COLO668 (cell line): ENCODE measurements at regions not wholly inside any gene's neighbourhood (a gene's known extent, or its start where the extent isn't known, plus 50 kb on each side); places are given as distances from the start of the nearest gene placed in this dataset.
"Not testable (repeated sequence)": the region's sequence is repeated elsewhere in the genome, so short reads cannot be mapped to it uniquely, and the experiment has no call there.

Experiments
- DNase-seq: peaks from one replicate; lab custom pipeline; 2025; ENCODE audit not compliant: unreplicated experiment; lab: John Stamatoyannopoulos, UW

GRCh38 chr9:105098370-105098769 is 146.1 kb upstream of the SLC44A1 start:
- no peak for DNase-seq

DNA sequence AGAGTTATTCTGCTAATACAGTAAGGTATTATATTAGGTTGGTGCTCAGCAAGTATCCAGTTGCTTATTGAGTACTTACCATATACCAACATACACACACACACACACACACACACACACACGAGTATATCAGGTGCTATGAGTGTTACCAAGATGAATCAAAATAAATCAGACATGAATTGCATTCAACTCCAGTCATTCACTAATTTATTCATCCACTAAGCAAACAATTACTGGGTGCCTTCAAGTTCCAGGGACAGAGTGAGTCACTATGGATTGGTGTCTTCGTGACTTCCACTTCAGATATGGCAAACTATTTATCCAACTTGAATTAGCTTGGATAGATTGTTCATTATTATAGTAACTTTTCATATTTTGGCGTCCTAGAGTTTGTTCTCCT is 140.7 kb upstream of the SLC44A1 start:
- DNase-seq, result no peak

DNA sequence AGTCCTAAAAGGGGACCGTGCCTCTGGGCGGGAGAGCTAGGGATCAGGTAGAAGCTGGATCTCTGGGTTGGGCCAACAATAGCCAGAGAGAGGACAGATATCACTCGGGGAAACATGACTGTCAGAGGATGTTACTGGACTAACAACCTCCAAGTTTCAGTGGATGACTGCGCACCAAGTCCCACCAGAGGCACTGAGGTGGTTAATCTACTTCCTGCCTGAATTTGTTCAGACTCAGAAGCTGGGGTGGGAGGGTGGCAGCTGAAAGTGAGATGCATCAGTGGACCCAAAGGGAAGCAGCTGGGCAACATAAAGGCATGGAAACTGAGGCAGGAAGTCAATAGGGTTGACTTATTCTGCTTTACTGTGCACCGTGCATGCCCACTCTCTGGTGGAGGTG is 130.1 kb upstream of the SLC44A1 start:
- DNase-seq, result no peak

GRCh38 chr9:105114964-105115728 is 129.3 kb upstream of the SLC44A1 start:
- DNase-seq, result no peak

GRCh38 chr9:105116052-105116868 is 128.2 kb upstream of the SLC44A1 start:
- DNase-seq, result no peak

DNA sequence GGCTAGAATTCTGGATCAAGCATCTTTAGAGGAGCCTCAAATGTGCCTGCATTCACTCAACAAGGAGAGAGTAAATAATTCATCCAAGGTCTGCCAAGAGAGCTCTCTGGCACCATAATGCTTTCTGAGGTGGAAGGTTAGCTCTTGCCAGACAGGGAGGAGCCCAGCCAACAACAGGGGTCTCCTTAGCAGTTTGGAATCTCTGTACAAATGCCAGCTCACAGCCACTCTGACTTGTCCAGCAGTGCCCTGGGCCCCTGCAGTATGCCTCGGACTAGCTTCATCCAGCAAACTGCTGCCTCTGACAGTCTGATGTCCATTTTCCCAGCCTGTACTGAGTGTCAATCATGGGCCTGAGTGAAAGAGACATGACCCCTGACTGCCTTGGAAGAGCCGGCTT is 127.2 kb upstream of the SLC44A1 start:
- DNase-seq, result no peak

- DNase-seq, result no peak
Observed at GRCh38 chr9:105118636-105119035, 125.8 kb upstream of the SLC44A1 start.

DNA sequence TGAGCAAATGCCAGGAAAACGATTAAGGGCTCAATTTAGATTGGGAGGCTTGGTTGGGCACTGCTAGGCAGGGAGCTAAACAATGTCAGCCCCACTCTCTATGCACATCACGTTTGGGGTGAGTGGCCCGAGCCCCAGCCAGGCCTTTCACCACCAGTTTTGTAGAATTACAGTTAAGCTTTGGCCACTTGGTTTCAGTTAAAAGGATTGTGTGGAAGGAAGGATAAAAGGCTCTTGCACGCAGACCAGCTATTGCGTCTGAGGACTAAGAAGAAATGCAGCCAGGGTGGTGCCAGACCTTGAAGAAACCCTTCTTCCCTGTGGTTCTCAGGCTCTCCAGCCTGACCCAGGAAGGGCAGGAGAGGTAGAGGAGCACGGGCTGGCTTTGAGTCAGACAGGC is 125.3 kb upstream of the SLC44A1 start:
- no peak for DNase-seq

GRCh38 chr9:105121861-105122430 is 122.5 kb upstream of the SLC44A1 start:
- no peak for DNase-seq

DNA sequence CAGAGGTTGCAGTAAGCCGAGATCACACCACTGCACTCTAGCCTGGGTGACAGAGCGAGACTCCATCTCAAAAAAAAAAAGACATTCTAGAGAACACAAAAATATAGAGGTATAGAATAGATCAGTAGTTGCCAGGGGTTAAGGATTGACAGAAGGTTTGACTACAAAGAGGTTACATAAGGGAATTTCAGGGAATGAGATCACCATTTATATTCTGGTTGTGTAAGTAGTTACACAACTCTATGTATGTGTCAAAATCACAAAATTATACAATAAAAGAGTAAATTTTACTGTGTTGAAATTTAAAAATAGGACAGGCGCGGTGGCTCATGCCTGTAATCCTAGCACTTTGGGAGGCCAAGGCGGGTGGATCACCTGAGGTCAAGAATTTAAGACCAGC is 119.9 kb upstream of the SLC44A1 start:
- not testable (repeated sequence) for DNase-seq

- DNase-seq, result no peak
Observed at GRCh38 chr9:105126226-105126625, 118.2 kb upstream of the SLC44A1 start.

GRCh38 chr9:105127863-105128220 is 116.6 kb upstream of the SLC44A1 start:
- DNase-seq, result no peak

GRCh38 chr9:105128908-105129600 is 115.4 kb upstream of the SLC44A1 start:
- DNase-seq, result no peak

- DNase-seq, result no peak
Observed at GRCh38 chr9:105129731-105130130, 114.7 kb upstream of the SLC44A1 start.

DNA sequence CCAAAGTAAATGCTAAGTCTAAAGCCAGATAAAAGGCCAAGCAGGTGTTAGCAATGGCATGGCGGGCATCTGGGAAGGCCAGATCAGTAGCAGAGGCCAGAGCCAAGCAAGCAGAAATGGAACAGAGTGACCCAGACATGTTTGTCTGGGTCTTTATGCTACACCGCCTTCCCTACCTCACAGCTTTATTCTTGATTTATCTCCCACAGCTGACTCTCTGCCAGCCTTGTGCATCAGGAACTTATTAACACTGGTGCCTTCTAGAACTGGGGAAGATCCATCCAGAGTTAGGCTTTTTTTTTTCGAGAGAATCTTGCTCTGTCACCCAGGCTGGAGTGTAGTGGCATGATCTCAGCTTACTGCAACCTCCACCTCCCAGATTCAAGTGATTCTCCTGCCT is 112.5 kb upstream of the SLC44A1 start:
- no peak for DNase-seq

GRCh38 chr9:105132606-105133005 is 111.8 kb upstream of the SLC44A1 start:
- no peak for DNase-seq

GRCh38 chr9:105138306-105138801 is 106.1 kb upstream of the SLC44A1 start:
- no peak for DNase-seq

DNA sequence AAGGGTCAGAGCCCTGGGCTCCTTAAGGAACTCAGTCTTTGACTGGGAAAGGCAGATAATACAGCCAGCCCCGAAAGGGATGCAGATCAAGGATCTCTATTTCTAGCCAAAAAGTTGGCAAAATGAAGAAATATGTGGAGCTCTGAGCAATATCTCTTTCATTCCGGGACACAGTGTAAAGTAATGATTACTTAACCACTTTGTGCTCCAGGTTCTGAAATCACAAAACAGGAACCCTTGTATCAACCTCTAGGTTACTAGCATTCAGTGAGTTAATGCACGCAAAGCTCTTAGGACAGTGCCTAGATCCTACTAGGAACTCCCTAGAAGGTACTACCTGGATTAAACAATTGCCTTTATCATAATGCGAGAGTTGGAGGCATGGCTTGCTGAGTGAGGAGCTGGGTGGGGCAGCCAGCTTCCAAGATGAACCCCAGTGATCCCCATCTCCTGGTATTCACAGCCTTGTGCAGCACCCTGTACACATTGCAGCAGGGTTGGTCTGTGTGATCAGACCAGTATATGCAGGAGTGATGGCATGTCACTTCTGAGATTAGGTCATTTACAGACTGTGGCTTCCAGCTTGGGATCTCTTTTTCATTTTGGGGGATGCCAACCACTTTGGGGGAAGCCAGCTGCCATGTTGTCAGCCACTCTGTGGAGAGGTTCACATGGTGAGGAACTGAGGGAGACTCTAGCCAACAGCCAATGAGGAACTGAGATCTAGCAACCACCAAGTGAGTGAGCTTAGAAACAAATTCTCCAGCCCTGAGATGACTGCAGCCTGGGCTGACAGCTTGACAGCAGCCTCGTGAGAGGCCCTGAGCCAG is 103.1 kb upstream of the SLC44A1 start:
- DNase-seq, result no peak

DNA sequence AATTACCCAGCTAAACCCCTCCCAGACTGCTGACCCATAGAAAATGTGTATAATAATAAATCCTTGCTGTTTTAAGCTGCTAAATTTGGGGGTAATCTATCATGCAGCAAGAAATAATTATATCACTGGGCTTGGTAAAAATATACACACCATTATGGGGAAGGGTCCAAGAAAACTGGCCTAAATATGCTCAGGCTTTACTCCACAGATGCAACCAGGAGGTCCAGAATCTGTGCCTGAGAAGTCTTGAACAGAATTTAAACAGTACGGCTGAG is 102.5 kb upstream of the SLC44A1 start:
- no peak for DNase-seq

DNA sequence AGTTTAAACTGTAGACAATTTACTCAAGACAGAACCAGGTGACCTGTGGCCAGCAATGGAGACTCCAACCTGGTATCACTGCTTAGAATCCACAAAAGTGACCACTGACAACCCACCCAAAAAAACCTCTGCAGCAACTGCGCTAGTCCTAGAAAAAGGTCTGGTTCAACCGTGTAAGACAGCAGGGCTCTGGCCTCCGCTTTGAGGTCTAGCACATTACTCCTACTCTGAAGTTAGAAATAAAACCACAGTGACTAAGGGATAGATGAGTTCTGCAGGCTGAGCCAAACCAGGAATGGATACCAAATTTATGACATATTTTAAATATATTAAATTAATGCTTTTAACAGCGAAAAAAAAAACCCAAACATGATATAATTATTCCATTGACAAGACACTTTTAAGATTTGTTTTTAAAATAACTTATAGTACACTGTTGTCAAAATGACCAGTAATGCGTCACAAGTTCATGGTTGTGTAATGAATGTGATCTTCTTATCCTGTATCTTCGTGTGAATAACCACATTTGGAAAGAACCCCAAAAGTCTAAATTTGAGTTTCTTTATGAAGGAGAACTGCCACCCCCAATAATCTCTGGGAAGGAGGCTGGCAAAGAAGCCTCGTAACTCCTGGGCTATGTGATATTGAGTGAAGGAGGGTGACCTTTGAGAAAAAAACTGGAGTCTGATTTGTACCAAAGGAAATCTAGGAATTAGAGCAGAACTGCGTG is 101.9 kb upstream of the SLC44A1 start:
- DNase-seq, result no peak
